DND-41 (cell line): ENCODE measurements at regions not wholly inside any gene's neighbourhood (a gene's known extent, or its start where the extent isn't known, plus 50 kb on each side); places are given as distances from the start of the nearest gene placed in this dataset.

Experiments used
- ATAC-seq: fragments of 200-7000 bp; cut with Tn5 transposase; 3 replicates; pipeline ENCODE4 v1.9.1; 2021; ENCODE audit warnings: low read depth; ENCODE audit not compliant: insufficient read depth
- DNase-seq: peaks from one replicate; pipeline ENCODE4 v3.0.0-alpha.2; 2020
- H2AFZ ChIP-seq: 2 replicates; pipeline ENCODE4 v1.6.0; 2012; ENCODE audit warnings: low read depth, low read length
- H3K27ac ChIP-seq: 2 replicates; pipeline ENCODE4 v1.5.1; 2012; ENCODE audit warnings: low read length, inconsistent platforms
- H3K27me3 ChIP-seq: fragments of 200-600 bp; sonication (generic); 2 replicates; pipeline ENCODE4 v1.6.0; 2012; ENCODE audit warnings: low read length, mild to moderate bottlenecking, inconsistent platforms; ENCODE audit not compliant: insufficient read depth, poor library complexity
- H3K36me3 ChIP-seq: 2 replicates; pipeline ENCODE4 v1.5.1; 2012; ENCODE audit warnings: low read length, inconsistent platforms; ENCODE audit not compliant: insufficient read depth
- H3K4me1 ChIP-seq: 2 replicates; pipeline ENCODE4 v1.5.1; 2012; ENCODE audit warnings: mild to moderate bottlenecking, low read length; ENCODE audit not compliant: insufficient read depth
- H3K4me2 ChIP-seq: 2 replicates; pipeline ENCODE4 v1.6.0; 2012; ENCODE audit warnings: mild to moderate bottlenecking, moderate library complexity, low read length, inconsistent platforms; ENCODE audit not compliant: insufficient read depth
- H3K4me3 ChIP-seq, 2 experiments: fragments of 200-600 bp in 1 of 2; shearing (Covaris generic) in 1 of 2; 2 replicates each; pipeline ENCODE4 v1.5.1; 2012 to 2016; ENCODE audit warnings: inconsistent platforms in 2 of 2, low read length in 2 of 2, mild to moderate bottlenecking in 2 of 2, low read depth in 1 of 2, moderate library complexity in 1 of 2
- H3K79me2 ChIP-seq: 2 replicates; pipeline ENCODE4 v1.6.0; 2012; ENCODE audit warnings: low read length, inconsistent platforms; ENCODE audit not compliant: insufficient read depth
- H3K9ac ChIP-seq: 2 replicates; pipeline ENCODE4 v1.6.0; 2012; ENCODE audit warnings: low read depth, mild to moderate bottlenecking, inconsistent platforms, low read length, moderate library complexity
- H3K9me3 ChIP-seq: 2 replicates; pipeline ENCODE4 v1.5.1; 2012; ENCODE audit warnings: low read length, moderate library complexity, mild to moderate bottlenecking, inconsistent platforms; ENCODE audit not compliant: insufficient read depth, severe bottlenecking
- H4K20me1 ChIP-seq: 2 replicates; pipeline ENCODE4 v1.6.0; 2012; ENCODE audit warnings: low read length; ENCODE audit not compliant: insufficient read depth
- CTCF ChIP-seq: IDR thresholded peaks from 2 replicates; pipeline ENCODE4 v1.5.1; 2012; ENCODE audit warnings: borderline replicate concordance, low read length, moderate library complexity, mild to moderate bottlenecking; ENCODE audit not compliant: poor library complexity, severe bottlenecking; ENCODE audit errors: extremely low read depth
- EZH2 ChIP-seq: IDR thresholded peaks from 3 replicates; pipeline ENCODE4 v1.6.1; 2012; ENCODE audit warnings: borderline replicate concordance, low read depth, mild to moderate bottlenecking, moderate library complexity, low read length, inconsistent platforms; ENCODE audit not compliant: severe bottlenecking

GRCh38 chr17:72535346-72535745 lies 414.5 kb downstream of the SOX9 start:
- TF ChIP-seq EZH2 (no peak), CTCF (no peak)
- ATAC-seq (no peak), DNase-seq (no peak)
- 0 out of 2 replicates have a peak, but pooled peaks cover 3% of the 10 kb centered on the region for H4K20me1 ChIP-seq
- peaks cover 8% of the 10 kb centered on the region for H3K27me3 ChIP-seq
- H3K4me1 ChIP-seq: peaks cover 3% of the 10 kb centered on the region; the same call in 1 of the 2 replicates
- H3K9me3 ChIP-seq: no peaks in the 10 kb centered on the region
- H3K9ac ChIP-seq: no peak overlapping the region
- no peak overlapping the region for H2AFZ ChIP-seq
- no peaks in the 10 kb centered on the region for H3K79me2 ChIP-seq
- no peak overlapping the region for H3K4me3 ChIP-seq
- H3K36me3 ChIP-seq: no peaks in the 10 kb centered on the region
- no peak overlapping the region for H3K27ac ChIP-seq
- no peak overlapping the region for H3K4me2 ChIP-seq

GRCh38 chr17:72535779-72536178 lies 415.0 kb downstream of the SOX9 start:
- Histone ChIP-seq H3K4me2 (no peak overlapping the region), H3K27ac (no peak overlapping the region), H3K79me2 (no peaks in the 10 kb centered on the region), H3K4me1 (peaks cover 3% of the 10 kb centered on the region; the same call in 1 of the 2 replicates), H3K9me3 (no peaks in the 10 kb centered on the region), H3K4me3 (no peak overlapping the region), H4K20me1 (0 out of 2 replicates have a peak, but pooled peaks cover 3% of the 10 kb centered on the region), H3K9ac (no peak overlapping the region), H3K27me3 (peaks cover 8% of the 10 kb centered on the region), H2AFZ (no peak overlapping the region), H3K36me3 (no peaks in the 10 kb centered on the region)
- DNase-seq (no peak), ATAC-seq (no peak)
- no peak for TF ChIP-seq EZH2
- TF ChIP-seq CTCF: no peak

GRCh38 chr17:72536788-72537187 lies 416.0 kb downstream of the SOX9 start:
- DNase-seq (no peak), ATAC-seq (no peak)
- no peak for TF ChIP-seq EZH2
- no peak for TF ChIP-seq CTCF
- Histone ChIP-seq H3K9ac (no peak overlapping the region), H2AFZ (no peak overlapping the region), H3K9me3 (no peaks in the 10 kb centered on the region), H3K36me3 (no peaks in the 10 kb centered on the region), H4K20me1 (0 out of 2 replicates have a peak, but pooled peaks cover 3% of the 10 kb centered on the region), H3K27me3 (peaks cover 8% of the 10 kb centered on the region), H3K27ac (no peak overlapping the region), H3K4me1 (peaks cover 3% of the 10 kb centered on the region; the same call in 1 of the 2 replicates), H3K4me3 (no peak overlapping the region), H3K79me2 (no peaks in the 10 kb centered on the region), H3K4me2 (no peak overlapping the region)

GRCh38 chr17:72538443-72538842 lies 417.6 kb downstream of the SOX9 start:
- no peak overlapping the region for H3K27ac ChIP-seq
- no peak for ATAC-seq
- no peak for TF ChIP-seq CTCF
- H3K27me3 ChIP-seq: peaks cover 8% of the 10 kb centered on the region
- no peak overlapping the region for H3K9ac ChIP-seq
- DNase-seq: no peak
- 0 out of 2 replicates have a peak, but pooled peaks cover 3% of the 10 kb centered on the region for H4K20me1 ChIP-seq
- H3K4me1 ChIP-seq: peaks cover 3% of the 10 kb centered on the region; the same call in 1 of the 2 replicates
- no peaks in the 10 kb centered on the region for H3K9me3 ChIP-seq
- H3K79me2 ChIP-seq: no peaks in the 10 kb centered on the region
- no peaks in the 10 kb centered on the region for H3K36me3 ChIP-seq
- H3K4me3 ChIP-seq: no peak overlapping the region
- no peak overlapping the region for H3K4me2 ChIP-seq
- H2AFZ ChIP-seq: no peak overlapping the region
